ENCODE measurements at regions not wholly inside any gene's neighbourhood (a gene's known extent, or its start where the extent isn't known, plus 50 kb on each side); places are given as distances from the start of the nearest gene placed in this dataset.

DNA sequence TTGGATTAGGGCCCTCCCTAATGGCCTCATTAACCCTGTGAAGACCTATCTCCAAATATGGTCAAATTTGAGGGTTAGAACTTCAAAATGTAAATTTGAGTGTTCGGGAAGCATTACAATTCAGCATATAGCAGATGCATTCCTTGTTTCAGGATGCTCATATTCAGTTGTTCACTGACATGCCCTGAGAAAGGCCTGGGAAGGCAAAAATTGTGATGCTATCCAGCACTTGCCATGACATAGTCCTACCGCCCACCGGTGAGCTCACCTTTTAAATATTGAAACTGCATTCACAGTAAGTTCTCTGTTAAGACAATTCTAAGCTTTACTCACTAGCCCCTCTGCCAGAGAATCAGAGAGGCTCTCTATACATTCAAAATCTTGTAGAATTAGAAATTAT lies 300.3 kb upstream of the CCDC54 start:
- TF ChIP-seq, protein P1, sequence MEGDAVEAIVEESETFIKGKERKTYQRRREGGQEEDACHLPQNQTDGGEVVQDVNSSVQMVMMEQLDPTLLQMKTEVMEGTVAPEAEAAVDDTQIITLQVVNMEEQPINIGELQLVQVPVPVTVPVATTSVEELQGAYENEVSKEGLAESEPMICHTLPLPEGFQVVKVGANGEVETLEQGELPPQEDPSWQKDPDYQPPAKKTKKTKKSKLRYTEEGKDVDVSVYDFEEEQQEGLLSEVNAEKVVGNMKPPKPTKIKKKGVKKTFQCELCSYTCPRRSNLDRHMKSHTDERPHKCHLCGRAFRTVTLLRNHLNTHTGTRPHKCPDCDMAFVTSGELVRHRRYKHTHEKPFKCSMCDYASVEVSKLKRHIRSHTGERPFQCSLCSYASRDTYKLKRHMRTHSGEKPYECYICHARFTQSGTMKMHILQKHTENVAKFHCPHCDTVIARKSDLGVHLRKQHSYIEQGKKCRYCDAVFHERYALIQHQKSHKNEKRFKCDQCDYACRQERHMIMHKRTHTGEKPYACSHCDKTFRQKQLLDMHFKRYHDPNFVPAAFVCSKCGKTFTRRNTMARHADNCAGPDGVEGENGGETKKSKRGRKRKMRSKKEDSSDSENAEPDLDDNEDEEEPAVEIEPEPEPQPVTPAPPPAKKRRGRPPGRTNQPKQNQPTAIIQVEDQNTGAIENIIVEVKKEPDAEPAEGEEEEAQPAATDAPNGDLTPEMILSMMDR (IDR thresholded peaks at IDR 0.05): no peak
- TF ChIP-seq POLR2A (IDR thresholded peaks at IDR 0.05): no peak

Measured in Peyer's patch (tissue), 4 donors.